Embryonic facial prominence (tissue), 1 donor: ENCODE measurements at regions not wholly inside any gene's neighbourhood (a gene's known extent, or its start where the extent isn't known, plus 50 kb on each side); places are given as distances from the start of the nearest gene placed in this dataset.
"Not testable (repeated sequence)": the region's sequence is repeated elsewhere in the genome, so short reads cannot be mapped to it uniquely, and the experiment has no call there.

Experiments used
- DNase-seq: peaks from one replicate; pipeline ENCODE4 v3.0.0-alpha.2; 2016; ENCODE audit errors: extremely low spot score

GRCh38 chr5:2105141-2105540, 222.4 kb upstream of the IRX4 start:
- no peak for DNase-seq

GRCh38 chr5:2103940-2104339, 221.2 kb upstream of the IRX4 start:
- DNase-seq, result no peak

GRCh38 chr5:2102819-2103776, 220.4 kb upstream of the IRX4 start:
- no peak for DNase-seq

- no peak for DNase-seq
Measured at GRCh38 chr5:2101685-2102084, 219.0 kb upstream of the IRX4 start.

- no peak for DNase-seq
Measured at GRCh38 chr5:2096887-2097505, 214.3 kb upstream of the IRX4 start.

- DNase-seq, result no peak
Measured at GRCh38 chr5:2095011-2095410, 212.3 kb upstream of the IRX4 start.

- DNase-seq, result no peak
Measured at GRCh38 chr5:2094616-2094995, 211.9 kb upstream of the IRX4 start.

- no peak for DNase-seq
Measured at GRCh38 chr5:2093859-2094615, 211.3 kb upstream of the IRX4 start.

GRCh38 chr5:2091921-2092320, 209.2 kb upstream of the IRX4 start:
- no peak for DNase-seq

- no peak for DNase-seq
Measured at GRCh38 chr5:2087980-2088379, 205.3 kb upstream of the IRX4 start.

GRCh38 chr5:2075365-2075764, 192.6 kb upstream of the IRX4 start:
- DNase-seq, result no peak

GRCh38 chr5:2071562-2071961, 188.8 kb upstream of the IRX4 start:
- DNase-seq, result no peak

GRCh38 chr5:2070787-2071186, 188.1 kb upstream of the IRX4 start:
- not testable (repeated sequence) for DNase-seq

- no peak for DNase-seq
Measured at GRCh38 chr5:2068531-2068930, 185.8 kb upstream of the IRX4 start.

GRCh38 chr5:2066373-2066772, 183.6 kb upstream of the IRX4 start:
- DNase-seq, result no peak

GRCh38 chr5:2063380-2063779, 180.7 kb upstream of the IRX4 start:
- not testable (repeated sequence) for DNase-seq

GRCh38 chr5:2052687-2053086, 170.0 kb upstream of the IRX4 start:
- no peak for DNase-seq

- no peak for DNase-seq
Measured at GRCh38 chr5:2049876-2050275, 167.2 kb upstream of the IRX4 start.

- no peak for DNase-seq
Measured at GRCh38 chr5:2048664-2049063, 165.9 kb upstream of the IRX4 start.

- DNase-seq, result no peak
Measured at GRCh38 chr5:2047341-2047927, 164.7 kb upstream of the IRX4 start.

GRCh38 chr5:2044041-2044440, 161.3 kb upstream of the IRX4 start:
- DNase-seq, result no peak

GRCh38 chr5:2039180-2039531, 156.4 kb upstream of the IRX4 start:
- DNase-seq, result no peak
